Peyer's patch (tissue), 4 donors: ENCODE measurements at regions not wholly inside any gene's neighbourhood (a gene's known extent, or its start where the extent isn't known, plus 50 kb on each side); places are given as distances from the start of the nearest gene placed in this dataset.

Experiments used
- POLR2A ChIP-seq, 2 donors: fragments of 450-650 bp; IDR thresholded peaks; one replicate each; pipeline ENCODE4 v1.5.1; 2017; ENCODE audit warnings: antibody characterized with exemption in 2 of 2, mild to moderate bottlenecking in 2 of 2, moderate library complexity in 2 of 2
- TF ChIP-seq, protein P1 (sequence below), 6 experiments: fragments of 450-650 bp in 4 of 6; fragments of 200-600 bp in 2 of 6; sonication (generic) in 1 of 6; IDR thresholded peaks; one replicate each; pipeline ENCODE4 v1.5.1; 2017 to 2019; ENCODE audit warnings: antibody characterized with exemption in 6 of 6, mild to moderate bottlenecking in 3 of 6, moderate library complexity in 1 of 6

GRCh38 chr13:91284335-91284734, 63.2 kb upstream of the MIR17HG start:
- TF ChIP-seq, protein P1, sequence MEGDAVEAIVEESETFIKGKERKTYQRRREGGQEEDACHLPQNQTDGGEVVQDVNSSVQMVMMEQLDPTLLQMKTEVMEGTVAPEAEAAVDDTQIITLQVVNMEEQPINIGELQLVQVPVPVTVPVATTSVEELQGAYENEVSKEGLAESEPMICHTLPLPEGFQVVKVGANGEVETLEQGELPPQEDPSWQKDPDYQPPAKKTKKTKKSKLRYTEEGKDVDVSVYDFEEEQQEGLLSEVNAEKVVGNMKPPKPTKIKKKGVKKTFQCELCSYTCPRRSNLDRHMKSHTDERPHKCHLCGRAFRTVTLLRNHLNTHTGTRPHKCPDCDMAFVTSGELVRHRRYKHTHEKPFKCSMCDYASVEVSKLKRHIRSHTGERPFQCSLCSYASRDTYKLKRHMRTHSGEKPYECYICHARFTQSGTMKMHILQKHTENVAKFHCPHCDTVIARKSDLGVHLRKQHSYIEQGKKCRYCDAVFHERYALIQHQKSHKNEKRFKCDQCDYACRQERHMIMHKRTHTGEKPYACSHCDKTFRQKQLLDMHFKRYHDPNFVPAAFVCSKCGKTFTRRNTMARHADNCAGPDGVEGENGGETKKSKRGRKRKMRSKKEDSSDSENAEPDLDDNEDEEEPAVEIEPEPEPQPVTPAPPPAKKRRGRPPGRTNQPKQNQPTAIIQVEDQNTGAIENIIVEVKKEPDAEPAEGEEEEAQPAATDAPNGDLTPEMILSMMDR (IDR thresholded peaks at IDR 0.05): no peak
- no peak for TF ChIP-seq POLR2A (IDR thresholded peaks at IDR 0.05)
